ENCODE measurements at regions not wholly inside any gene's neighbourhood (a gene's known extent, or its start where the extent isn't known, plus 50 kb on each side); places are given as distances from the start of the nearest gene placed in this dataset.

DNA sequence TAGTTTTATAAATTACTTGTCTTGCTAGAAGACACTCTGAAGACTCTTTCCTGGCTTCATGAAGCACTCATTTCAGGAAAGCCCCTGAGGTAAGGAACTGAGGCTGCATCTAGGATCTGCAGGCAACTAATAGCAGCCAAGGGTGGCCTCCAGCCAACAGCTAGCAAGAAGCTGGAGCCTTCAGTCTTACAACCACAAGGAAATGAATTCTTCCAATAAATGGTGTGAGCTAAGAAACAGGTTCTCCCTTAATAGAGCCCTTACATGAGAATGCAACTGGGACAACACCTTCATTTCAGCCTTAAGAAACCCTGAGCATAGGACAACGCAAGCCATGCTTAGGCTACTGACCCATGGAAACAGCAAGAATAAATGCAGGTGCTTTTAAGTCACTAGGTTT, 254.6 kb upstream of the RBBP8 start:
- no peak for DNase-seq

DNA sequence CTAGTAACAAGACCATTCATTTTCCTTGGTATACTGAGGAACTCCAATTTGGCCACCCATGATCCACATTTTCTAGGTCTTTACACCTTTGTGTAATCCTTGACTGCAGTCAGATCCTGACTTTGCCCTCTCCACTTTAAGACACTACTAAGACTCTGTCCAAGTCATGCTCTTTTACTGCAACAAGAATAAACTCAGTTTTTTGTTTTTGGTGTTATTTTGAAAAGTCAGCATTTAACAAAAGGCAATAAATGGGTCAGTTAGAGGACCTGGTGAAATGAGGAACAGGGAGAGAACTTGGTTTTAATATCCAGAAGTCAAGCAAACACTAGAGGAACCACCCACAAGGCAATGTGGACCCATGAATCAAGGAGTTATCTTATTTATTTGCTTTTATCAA, 252.2 kb upstream of the RBBP8 start:
- no peak for DNase-seq

DNA sequence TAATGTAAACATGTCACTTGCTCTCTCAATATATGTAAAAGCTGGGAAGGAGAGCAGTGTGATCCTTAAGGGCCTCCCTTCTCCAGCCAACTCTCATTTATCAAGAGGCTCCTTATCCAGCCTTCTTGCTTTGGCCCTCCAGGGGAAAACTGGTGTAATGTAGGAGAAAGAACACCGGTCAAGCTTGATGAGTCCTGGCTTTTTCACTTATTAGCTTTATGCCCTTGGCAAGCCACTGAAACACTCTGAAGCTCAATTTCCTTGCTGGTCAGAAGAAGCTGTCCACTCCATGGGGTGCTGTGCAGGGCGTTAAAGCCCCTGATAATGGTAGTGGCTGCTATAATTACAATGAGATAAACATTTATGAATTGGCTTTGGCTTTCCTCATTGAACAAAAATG, 251.2 kb upstream of the RBBP8 start:
- no peak for DNase-seq

DNA sequence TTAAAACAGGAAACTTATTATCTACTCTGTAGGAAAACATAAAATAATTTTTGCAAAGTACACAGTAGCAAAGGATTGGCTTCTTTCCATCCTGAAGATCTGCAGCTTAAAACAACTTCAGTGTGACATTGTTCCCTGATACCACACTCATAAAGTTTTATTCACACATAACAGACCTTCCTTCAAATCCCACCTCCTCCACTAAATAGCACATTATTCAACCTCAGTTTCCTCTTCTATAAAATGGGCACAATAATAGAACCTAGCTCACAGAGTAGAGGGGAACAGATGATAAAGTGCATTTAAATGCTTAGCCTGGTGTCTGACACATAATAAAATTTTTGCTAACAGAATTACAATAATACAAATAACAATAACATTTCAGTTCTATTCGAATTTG, 250.4 kb upstream of the RBBP8 start:
- no peak for DNase-seq

DNA sequence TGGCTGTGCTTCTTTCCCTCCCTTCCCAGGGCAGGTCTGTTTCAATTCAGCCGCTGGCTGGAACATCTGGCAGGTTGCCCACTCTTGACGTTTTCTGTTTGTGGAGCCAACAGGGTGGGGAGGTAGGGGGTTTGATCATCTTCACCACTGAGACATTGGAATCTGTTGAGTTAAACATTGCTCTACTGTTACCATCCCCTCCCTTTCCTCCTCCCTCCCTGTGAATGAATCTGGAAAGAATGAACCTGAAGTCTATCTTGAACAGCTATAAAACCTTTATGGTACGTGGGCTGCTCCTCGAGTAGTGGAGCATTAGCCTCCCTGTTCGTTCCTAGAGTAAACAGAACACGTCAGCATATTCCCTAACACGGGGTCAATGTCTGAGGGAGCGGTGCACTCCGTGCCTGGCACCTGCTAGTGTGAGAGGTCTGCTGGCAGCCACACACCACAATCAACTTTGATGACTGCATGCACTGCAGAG, 249.9 kb upstream of the RBBP8 start:
- DNase-seq, result peak; percentile 73

DNA sequence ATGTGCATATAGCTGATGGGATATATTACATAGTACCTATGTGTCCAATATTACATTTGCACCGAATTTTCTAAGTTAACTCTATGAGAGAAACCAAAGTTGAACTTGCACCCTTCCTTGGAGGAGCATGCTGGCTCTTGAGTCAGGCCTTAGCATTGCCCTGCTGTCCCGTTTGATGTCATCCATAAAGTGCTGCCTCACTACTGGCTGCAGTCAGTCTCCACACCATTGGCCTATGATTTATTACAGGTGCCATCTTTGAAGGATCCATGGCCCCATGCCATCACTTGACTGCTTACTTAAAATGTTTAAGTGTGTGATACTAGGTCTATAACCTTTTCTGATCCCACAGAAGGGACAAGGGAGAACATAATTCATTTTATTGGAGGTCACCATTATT, 249.3 kb upstream of the RBBP8 start:
- no peak for DNase-seq

DNA sequence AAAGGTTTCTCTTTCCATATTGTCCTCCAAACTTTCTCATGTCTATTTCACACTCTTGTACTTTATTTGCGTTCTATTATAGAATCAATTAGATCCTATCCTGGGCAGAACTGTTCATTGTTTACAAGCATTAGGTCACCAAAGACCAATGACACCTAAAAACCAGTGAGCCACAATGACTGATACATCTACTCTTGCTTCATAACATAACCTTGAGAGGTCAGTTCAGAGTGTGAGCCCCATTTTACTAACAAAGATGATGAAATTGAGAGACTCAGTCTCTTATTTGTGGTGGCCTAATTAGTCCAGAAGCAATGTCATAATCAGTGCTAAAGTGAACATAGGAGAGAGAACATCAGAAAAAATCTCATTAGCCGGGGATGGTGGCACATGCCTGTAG, 248.9 kb upstream of the RBBP8 start:
- no peak for DNase-seq

DNA sequence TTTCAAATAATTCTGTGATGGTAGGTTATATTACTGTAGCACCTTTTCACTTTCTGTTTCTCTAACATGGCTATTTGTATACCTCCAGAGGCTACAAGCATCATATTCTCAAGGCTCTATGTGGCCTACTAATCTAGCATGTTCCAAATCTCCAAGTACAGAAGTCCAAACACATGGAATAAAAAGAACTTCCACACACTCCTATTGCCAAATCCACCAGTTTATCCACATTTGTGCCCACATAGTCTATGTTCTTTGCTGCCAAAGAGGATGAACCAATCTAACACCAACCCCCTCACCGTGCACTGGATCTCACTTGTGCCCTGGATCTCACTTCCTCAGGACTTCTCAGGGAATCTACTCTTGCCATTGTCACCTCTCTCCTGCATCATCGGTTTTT, 247.3 kb upstream of the RBBP8 start:
- DNase-seq, result no peak

DNA sequence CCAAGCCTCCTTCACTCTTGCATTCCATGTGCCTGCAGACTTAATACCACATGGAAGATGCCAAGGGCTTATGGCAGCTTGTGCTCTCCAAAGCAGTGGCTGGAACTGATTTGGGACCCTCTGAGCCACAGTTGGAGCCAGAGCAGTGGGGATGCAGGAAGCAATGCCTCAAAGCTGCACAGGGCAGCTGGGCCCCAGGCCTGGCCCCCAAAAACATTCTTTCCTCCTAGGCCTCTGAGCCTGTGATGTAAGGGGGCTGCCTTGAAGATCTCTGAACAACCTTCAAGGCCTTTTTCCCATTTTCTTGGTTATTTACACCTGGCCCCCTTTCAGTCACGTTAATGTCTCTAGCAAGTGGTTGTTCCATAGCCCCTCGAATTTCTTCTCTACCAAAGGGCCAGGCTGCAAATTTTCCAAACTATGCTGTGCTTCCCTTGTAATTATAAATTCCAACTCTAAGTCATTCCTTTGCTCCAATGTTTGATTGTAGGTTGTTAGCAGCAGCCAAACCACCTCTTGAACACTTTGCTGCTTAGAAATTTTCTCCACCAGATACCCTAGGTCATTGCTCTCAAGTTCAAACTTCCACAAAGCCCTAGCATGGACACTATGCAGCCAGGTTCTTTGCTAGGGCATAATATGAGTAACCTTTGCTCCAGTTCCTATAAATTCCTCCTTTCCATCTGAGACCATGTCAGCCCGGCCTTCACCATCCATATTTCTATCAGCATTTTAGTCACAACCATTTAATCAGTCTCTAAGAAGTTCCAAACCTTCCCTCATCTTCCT, 245.0 kb upstream of the RBBP8 start:
- DNase-seq, result no peak

DNA sequence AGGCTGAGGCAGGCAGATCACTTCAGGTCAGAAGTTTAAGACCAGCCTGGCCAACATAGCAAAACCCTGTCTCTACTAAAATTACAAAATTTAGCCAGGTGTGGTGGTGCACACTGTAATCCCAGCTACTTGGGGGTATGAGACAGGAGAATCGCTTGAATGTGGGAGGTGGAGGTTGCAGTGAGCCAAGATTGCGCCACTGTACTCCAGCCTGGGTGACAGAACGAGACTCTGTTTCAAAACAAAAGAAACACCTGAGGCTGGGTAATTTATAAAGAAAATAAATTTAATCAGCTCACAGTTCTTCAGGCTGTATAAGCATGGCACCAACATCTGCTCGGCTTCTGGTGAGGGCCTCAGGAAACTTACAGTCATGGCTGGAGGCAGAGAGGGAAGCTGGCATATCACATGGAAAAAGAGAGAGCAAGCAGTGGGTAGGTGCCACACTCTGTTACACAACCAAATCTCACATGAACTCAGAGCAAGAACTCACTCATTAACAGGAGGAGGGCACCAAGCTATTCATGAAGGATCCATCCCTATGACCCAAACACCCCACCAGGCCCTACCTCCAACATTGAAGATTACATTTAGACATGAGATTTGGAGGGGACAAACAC, 244.1 kb upstream of the RBBP8 start:
- DNase-seq, result no peak

DNA sequence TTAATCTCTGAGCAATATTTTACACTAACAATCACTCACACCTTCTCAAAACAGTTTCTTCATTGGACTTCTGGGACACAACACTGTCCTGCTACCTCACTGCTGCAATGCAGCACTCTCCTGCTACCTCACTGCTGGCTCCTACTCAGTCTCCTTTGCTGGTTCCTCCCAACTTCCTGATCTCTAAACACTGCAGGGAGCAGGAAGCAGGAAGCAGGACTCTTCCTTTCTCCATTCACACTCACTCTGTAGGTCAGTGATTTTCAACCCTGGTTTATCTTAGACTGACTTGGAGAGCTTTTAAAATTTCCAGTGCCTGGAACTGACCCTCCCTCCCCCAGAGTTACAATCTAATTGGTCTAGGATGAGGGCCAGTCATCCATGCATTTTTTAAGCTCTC, 243.4 kb upstream of the RBBP8 start:
- no peak for DNase-seq

DNA sequence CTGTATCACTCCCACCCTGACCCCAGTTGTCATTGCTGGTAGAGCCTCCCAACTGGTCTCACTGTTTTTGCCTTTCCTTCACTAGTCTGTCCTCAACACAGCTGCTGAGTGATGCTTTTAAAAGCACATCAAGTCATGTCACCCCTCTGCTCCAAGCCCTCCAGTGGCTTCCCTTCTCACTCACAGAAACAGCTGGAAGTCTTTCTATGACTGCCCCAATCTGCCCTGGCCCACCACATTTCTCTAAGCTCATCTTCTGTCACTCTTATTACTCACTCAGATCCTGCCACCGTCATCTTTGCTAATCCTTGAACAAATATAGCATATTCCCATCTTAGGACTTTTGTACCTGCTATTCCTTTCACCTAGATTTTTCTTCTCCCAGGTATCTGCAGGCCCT, 242.6 kb upstream of the RBBP8 start:
- no peak for DNase-seq

DNA sequence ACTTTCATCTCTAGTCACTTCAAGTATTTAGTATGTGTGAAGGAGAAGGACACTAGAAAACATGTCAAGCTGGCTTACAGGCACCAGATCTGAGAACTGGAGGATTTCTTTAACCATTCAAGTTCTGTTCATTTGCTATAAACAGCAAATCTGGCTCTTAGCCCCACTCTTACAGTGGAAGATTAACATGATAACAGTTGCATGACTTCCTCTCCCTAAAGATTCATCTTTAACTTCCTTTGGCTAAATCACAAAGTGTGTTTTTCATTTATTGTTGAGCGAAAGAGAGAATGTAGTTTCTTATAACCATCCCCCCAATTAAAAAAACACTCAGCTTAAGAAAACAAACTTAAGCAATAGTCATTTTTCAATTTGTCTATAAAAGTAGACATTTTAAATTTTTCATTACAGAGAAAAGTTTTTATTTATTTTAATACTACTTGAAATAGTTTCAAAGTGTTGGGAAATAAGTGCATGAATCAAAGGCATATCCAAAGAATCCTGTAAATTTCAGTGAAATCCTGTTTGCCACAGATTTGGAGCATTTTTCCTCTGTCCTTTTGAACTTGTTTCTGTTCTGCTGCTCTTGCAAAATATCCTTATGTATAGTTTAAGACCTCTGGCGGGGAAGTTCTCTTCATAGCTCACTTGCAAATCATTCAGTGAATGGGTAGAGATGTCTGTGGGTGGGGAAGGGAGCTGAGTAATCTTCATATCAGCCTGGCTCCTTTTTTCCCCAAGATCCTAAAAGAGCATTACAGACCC, 241.0 kb upstream of the RBBP8 start:
- peak; percentile 88 for DNase-seq

DNA sequence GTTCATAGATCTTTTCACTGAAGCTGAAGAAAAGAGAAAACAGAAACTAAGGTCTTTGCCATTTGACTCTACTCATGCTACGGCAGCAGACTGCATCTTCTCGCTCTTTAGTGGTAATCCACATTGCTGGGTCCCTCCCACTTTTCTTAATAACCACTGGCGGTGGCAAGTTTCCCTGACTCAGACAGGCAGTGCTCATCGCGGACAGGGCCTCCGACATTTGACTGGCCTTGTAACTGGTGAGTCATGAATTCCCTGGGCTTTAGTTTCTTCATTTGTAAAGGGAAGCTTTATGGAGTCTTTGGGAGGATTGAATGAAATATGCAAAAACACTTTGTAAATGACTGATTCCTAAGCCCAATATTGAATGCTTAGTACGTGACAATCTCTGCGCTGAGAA, 238.2 kb upstream of the RBBP8 start:
- peak; percentile 98 for DNase-seq

DNA sequence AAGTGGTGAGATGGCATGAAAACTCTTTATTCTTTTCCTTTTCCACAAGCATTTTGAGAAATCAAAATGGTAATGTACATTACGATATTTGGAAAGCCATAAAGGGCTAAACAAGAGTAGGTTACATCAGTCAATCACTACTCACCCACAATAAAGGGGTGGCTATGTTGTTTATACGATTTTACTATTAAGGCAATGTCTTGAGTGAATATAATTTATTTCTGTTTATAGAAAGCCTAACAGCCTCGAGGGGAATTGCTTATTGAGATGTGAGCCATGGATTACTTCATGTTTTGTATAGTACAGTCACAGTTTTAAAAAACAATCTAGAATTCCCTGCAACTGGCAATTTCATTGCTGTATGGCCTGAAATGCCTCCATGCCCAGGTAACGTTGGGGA, 237.5 kb upstream of the RBBP8 start:
- DNase-seq, result no peak

DNA sequence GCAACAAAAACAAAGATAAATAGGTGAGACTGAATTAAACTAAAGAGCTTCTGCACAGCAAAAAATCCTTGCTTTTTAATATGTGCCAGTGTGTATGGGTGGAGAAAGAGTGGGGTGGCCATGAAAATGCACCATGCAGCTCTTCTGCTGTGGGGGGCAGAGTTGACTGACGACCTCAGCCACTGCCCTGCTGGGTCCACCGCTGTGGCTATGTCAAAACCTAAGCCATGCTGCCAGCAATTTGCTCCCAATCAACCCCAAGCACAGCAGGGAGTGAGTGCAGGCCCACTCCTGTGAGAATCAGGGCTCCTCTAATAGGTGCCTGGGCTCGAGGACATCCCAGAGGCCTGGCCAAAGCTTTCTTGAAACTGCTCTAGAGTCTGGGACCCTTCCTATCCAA, 235.6 kb upstream of the RBBP8 start:
- no peak for DNase-seq

DNA sequence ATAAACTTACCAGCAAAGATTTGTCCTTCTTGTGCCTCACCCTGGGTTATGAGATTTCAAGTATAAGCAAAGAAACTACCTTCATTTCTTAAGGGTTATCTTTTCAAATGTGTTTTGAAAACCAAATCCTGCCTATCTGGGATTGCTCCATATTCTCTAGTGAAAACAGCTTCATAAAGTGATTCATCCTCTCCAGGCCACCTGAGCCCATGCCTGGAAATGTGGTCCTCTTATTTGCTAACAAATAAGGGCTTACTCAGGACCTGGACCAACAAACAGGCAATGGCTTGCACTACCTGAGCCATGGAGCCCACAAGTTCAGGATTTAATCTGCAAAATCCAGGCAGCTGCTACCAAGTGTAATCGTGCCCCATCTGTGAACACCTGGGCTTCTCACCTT, 234.4 kb upstream of the RBBP8 start:
- no peak for DNase-seq

DNA sequence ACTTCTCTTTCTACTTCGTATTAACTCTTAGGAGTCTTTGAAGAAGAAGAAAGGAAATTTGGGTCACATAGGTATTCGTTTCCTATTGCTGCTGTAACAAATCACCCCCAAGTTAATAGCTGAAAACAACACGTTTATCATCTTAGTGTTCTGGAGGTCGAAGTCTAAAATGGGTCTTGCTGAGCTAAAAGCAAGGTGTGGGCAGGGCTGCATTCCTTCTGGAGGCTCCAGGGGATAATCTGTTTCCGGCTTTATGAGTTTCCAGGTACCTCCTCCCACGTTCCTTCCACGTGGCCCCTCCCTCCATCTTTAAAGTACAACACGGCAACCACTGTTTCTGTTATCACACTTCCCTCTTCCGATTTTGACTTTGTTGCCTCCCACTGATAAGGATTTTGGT, 233.5 kb upstream of the RBBP8 start:
- DNase-seq, result no peak

DNA sequence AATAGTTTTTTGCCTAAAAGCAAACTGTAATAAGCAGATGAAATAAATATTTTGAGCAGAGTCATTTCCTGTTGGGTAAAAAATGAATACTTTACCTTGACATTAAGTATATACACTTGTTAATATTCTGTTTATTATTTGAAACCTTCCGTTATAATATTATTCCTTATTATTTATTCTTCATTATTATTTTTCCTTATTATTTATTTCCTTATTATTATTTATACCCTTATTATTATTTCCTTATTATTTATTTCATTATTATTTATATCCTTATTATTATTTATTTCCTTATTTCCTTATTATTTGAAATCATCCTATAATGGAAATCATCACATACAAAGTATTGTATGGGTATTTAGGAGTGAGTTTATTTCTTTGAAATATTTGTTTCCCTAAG, 232.2 kb upstream of the RBBP8 start:
- no peak for DNase-seq

DNA sequence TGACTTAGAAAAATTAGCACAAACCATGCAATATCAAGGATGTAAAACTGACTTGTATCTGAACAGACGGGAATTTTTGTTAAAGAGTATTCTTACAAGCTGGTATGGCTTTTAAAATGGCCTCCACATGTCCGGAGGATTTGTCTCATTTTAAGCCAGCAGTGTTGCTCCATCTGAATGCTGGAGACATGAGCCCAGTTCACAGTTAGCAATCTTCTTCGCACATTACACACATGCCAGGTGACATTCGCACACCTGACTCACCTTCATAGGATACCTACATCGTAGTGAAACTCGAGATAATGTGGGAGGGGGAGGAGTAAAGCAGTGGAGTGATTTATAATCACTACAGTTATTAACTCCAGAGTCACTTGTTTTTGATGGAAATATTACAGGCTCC, 231.8 kb upstream of the RBBP8 start:
- no peak for DNase-seq

DNA sequence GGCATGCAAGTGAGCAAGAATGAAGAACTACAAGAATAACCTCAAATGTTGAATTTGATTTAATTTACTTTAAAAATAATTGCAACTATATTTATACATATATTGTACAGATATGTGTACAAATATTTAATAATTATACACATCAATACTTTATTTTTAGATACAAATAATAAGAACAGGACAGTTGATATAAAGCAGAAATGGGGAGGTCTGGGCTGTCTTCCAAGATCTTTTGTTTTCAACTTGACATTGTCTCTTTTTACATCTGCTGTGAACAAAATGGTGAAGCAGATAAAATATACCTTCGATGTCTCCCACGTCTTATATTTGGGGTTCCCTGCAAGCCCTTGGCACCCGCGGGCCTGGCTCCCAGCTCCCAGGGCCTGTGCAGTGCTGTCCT, 231.3 kb upstream of the RBBP8 start:
- no peak for DNase-seq

DNA sequence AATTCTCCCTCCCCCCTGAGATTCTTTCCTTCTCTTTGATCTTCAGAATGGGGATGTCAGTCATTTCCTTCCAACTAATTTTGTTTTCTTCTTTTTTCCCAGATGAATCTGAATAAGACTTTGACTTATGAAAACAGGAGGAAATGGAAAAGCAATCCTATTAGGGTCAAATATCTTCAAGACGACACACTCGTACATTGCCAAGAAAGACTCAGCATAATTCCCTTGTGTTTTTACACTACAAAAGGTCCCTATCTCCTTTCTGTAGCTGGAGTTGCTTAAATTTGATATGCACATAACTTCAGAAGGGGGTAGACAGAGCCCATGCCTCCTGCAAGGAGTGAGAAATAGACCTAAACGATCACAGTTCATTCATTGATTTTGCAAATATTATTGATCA, 230.3 kb upstream of the RBBP8 start:
- DNase-seq, result no peak

DNA sequence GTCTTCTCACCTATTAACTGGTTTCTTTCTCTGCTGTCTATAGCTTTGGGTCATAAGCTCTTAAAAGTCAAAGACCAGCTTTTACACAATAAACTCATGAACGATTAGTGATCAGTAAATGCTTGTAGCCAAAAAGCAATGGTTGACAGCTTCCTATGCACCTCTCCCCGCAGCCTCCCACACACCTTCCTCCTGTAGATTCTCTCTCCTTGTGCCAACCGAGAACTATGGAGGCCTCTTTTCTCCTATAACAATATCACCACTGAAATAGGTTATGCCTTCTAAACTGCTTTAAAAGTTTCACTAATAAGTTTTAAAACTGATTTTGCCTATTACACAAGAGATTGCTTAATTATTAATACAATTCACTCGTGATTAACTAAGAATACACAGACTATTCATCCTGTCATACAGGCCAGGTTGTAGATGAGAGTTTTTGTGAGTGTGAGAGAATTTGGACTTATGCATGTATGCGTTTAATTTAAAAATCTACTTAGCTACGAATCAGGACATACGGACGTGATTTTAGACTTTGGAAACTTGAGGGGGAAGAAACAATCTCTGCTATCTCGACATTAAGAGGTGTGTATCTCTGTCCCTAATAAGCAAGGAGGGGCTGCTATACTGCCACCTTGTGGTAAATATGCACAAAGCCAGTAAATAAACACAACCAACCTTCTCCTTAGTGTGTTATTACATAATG, 229.1 kb upstream of the RBBP8 start:
- peak; percentile 71 for DNase-seq

DNA sequence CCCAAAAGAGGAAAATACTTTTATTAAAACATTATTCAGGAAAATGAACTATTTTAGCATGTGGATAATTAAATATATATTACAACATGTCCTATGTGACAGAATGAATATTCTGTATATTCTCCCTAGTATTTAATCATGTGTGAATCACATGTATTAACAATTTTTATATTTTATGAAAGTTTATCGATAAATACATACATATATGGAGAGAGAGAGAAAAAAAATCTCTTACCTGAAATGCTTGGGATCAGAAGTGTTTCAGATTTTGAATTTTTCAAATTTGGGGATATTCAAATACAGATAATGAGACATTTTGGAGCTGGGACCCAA, 228.6 kb upstream of the RBBP8 start:
- no peak for DNase-seq
